HEK293 (cell line): ENCODE measurements at regions not wholly inside any gene's neighbourhood (a gene's known extent, or its start where the extent isn't known, plus 50 kb on each side); places are given as distances from the start of the nearest gene placed in this dataset.

ENCODE experiments used
- CTCF ChIA-PET: fragments of 350-600 bp; formaldehyde crosslinking; extraction: SDS; loops from one replicate; lab custom pipeline; 2021; ENCODE audit warnings: antibody characterized with exemption; lab: Yijun Ruan, JAX
- POLR2A ChIA-PET: fragments of 300-600 bp; formaldehyde crosslinking; extraction: SDS; loops from one replicate; lab custom pipeline; 2020; ENCODE audit warnings: antibody characterized with exemption, inconsistent platforms; lab: Yijun Ruan, JAX
- H3K27ac ChIP-seq: fragments of 200-500 bp; sonication (Bioruptor generic); 2 replicates; pipeline ENCODE4 v1.5.1; 2014; ENCODE audit warnings: low read depth, low read length, control low read depth, inconsistent platforms; ENCODE audit errors: extremely low read depth
- H3K36me3 ChIP-seq, 2 experiments: fragments of 200-500 bp in 1 of 2; sonication (Bioruptor generic) in 1 of 2; 1 replicate in 1 of 2; 2 replicates in 1 of 2; pipeline ENCODE4 v1.5.1; 2014 to 2017; ENCODE audit warnings: inconsistent platforms in 2 of 2, low read length in 2 of 2; ENCODE audit not compliant: control insufficient read depth in 2 of 2, insufficient read depth in 1 of 2
- H3K4me1 ChIP-seq: fragments of 200-500 bp; sonication (Bioruptor generic); 2 replicates; pipeline ENCODE4 v1.5.1; 2014; ENCODE audit warnings: mild to moderate bottlenecking, low read length, inconsistent platforms; ENCODE audit not compliant: control insufficient read depth, insufficient read depth
- H3K4me3 ChIP-seq: 2 replicates; pipeline ENCODE4 v1.5.1; 2011; ENCODE audit warnings: low read depth, mild to moderate bottlenecking, control low read depth, low read length, moderate library complexity
- H3K9me3 ChIP-seq: fragments of 200-500 bp; sonication (Bioruptor generic); 2 replicates; pipeline ENCODE4 v1.5.1; 2014; ENCODE audit warnings: low read depth, low read length, inconsistent platforms; ENCODE audit not compliant: control insufficient read depth, insufficient read depth
- KLF7 ChIP-seq: fragments of 450-650 bp; formaldehyde crosslinking; IDR thresholded peaks from 2 replicates; pipeline ENCODE4 v1.5.1; 2016; ENCODE audit warnings: missing biosample characterization, missing genetic modification characterization, borderline replicate concordance
- ZBTB20 ChIP-seq: fragments of 450-650 bp; formaldehyde crosslinking; IDR thresholded peaks from 2 replicates; pipeline ENCODE4 v1.5.1; 2016; ENCODE audit warnings: missing biosample characterization, missing genetic modification characterization
- ZIC2 ChIP-seq: fragments of 450-650 bp; formaldehyde crosslinking; IDR thresholded peaks from 2 replicates; pipeline ENCODE4 v1.5.1; 2016; ENCODE audit warnings: missing biosample characterization, missing genetic modification characterization
- ZNF121 ChIP-seq: fragments of 450-650 bp; formaldehyde crosslinking; IDR thresholded peaks from 2 replicates; pipeline ENCODE4 v1.5.1; 2016; ENCODE audit warnings: missing biosample characterization, missing genetic modification characterization
- ZNF175 ChIP-seq: fragments of 450-650 bp; formaldehyde crosslinking; IDR thresholded peaks from 2 replicates; pipeline ENCODE4 v1.5.1; 2016; ENCODE audit warnings: missing biosample characterization, missing genetic modification characterization
- ZNF202 ChIP-seq: fragments of 450-650 bp; formaldehyde crosslinking; IDR thresholded peaks from 2 replicates; pipeline ENCODE4 v1.5.1; 2016; ENCODE audit warnings: missing biosample characterization, missing genetic modification characterization, borderline replicate concordance
- ZNF292 ChIP-seq: fragments of 450-650 bp; formaldehyde crosslinking; IDR thresholded peaks from 2 replicates; pipeline ENCODE4 v1.5.1; 2016; ENCODE audit warnings: low read depth, missing biosample characterization, missing genetic modification characterization, borderline replicate concordance
- ZNF341 ChIP-seq: fragments of 450-650 bp; formaldehyde crosslinking; IDR thresholded peaks from 2 replicates; pipeline ENCODE4; 2016; ENCODE audit warnings: low read depth, missing biosample characterization, missing genetic modification characterization
- ZNF354C ChIP-seq: fragments of 450-650 bp; formaldehyde crosslinking; IDR thresholded peaks from 2 replicates; pipeline ENCODE4 v1.5.1; 2016; ENCODE audit warnings: missing biosample characterization, missing genetic modification characterization, low read depth, borderline replicate concordance
- ZNF423 ChIP-seq: fragments of 450-650 bp; formaldehyde crosslinking; IDR thresholded peaks from 2 replicates; pipeline ENCODE4 v1.5.1; 2016; ENCODE audit warnings: missing biosample characterization, missing genetic modification characterization
- ZNF521 ChIP-seq: fragments of 450-650 bp; formaldehyde crosslinking; IDR thresholded peaks from 2 replicates; pipeline ENCODE4 v1.5.1; 2017; ENCODE audit warnings: missing biosample characterization, mild to moderate bottlenecking, missing genetic modification characterization
- ZNF660 ChIP-seq: fragments of 450-650 bp; IDR thresholded peaks from 2 replicates; pipeline ENCODE4 v1.5.1; 2018; ENCODE audit warnings: missing biosample characterization, mild to moderate bottlenecking, missing genetic modification characterization
- ZNF670 ChIP-seq: fragments of 450-650 bp; formaldehyde crosslinking; IDR thresholded peaks from 2 replicates; pipeline ENCODE4 v1.5.1; 2016; ENCODE audit warnings: missing biosample characterization, missing genetic modification characterization, low read depth
- TF ChIP-seq, protein P1 (sequence below): fragments of 450-650 bp; formaldehyde crosslinking; IDR thresholded peaks from 2 replicates; pipeline ENCODE4 v1.5.1; 2016; ENCODE audit warnings: missing biosample characterization, missing genetic modification characterization, borderline replicate concordance
- TF ChIP-seq, protein P2 (sequence below): fragments of 450-650 bp; formaldehyde crosslinking; IDR thresholded peaks from 2 replicates; pipeline ENCODE4 v1.5.1; 2016; ENCODE audit warnings: missing biosample characterization, missing genetic modification characterization
- TF ChIP-seq, protein P3 (sequence below): fragments of 450-650 bp; formaldehyde crosslinking; IDR thresholded peaks from 2 replicates; pipeline ENCODE4 v1.5.1; 2016; ENCODE audit warnings: missing biosample characterization, missing genetic modification characterization, borderline replicate concordance
- TF ChIP-seq, protein P4 (sequence below): fragments of 450-650 bp; formaldehyde crosslinking; conservative IDR thresholded peaks from 2 replicates; pipeline ENCODE4 v1.5.1; 2016; ENCODE audit warnings: low read depth, missing biosample characterization, missing genetic modification characterization
- TF ChIP-seq, protein P5 (sequence below): fragments of 450-650 bp; formaldehyde crosslinking; IDR thresholded peaks from 2 replicates; pipeline ENCODE4 v1.5.1; 2016; ENCODE audit warnings: missing biosample characterization, missing genetic modification characterization

DNA sequence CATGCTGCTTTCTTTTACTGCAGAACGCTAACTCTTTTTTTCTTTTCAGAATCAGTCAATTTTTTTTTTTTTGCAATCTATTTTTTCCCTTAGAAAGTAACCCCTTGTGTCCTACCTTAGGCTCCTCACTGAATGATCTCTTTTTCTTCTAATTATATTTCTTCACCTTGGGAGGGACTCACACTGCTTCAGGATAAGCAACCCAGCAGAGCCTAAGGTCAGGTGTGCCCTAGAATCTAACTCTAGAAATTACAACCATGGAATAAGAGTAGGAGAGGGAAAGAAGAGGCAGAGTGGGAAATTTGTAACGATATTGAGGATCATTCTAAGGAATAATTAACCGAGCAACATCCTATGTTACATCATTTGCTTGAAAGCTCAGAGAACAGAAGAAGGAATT lies 564.0 kb upstream of the MEF2C start:
- ChIA-PET CTCF (interaction anchor here (0.7 kb wide), 1 partner anchor 502 kb away, joined by 3 read pairs; no protein-coding TSS in a partner anchor), POLR2A (no interaction called here)
- H3K9me3 ChIP-seq: no peaks in the 10 kb centered on the region
- H3K27ac ChIP-seq: no peak overlapping the region
- H3K4me3 ChIP-seq: no peak overlapping the region
- no peaks in the 10 kb centered on the region for H3K4me1 ChIP-seq
- TF ChIP-seq, protein P1, sequence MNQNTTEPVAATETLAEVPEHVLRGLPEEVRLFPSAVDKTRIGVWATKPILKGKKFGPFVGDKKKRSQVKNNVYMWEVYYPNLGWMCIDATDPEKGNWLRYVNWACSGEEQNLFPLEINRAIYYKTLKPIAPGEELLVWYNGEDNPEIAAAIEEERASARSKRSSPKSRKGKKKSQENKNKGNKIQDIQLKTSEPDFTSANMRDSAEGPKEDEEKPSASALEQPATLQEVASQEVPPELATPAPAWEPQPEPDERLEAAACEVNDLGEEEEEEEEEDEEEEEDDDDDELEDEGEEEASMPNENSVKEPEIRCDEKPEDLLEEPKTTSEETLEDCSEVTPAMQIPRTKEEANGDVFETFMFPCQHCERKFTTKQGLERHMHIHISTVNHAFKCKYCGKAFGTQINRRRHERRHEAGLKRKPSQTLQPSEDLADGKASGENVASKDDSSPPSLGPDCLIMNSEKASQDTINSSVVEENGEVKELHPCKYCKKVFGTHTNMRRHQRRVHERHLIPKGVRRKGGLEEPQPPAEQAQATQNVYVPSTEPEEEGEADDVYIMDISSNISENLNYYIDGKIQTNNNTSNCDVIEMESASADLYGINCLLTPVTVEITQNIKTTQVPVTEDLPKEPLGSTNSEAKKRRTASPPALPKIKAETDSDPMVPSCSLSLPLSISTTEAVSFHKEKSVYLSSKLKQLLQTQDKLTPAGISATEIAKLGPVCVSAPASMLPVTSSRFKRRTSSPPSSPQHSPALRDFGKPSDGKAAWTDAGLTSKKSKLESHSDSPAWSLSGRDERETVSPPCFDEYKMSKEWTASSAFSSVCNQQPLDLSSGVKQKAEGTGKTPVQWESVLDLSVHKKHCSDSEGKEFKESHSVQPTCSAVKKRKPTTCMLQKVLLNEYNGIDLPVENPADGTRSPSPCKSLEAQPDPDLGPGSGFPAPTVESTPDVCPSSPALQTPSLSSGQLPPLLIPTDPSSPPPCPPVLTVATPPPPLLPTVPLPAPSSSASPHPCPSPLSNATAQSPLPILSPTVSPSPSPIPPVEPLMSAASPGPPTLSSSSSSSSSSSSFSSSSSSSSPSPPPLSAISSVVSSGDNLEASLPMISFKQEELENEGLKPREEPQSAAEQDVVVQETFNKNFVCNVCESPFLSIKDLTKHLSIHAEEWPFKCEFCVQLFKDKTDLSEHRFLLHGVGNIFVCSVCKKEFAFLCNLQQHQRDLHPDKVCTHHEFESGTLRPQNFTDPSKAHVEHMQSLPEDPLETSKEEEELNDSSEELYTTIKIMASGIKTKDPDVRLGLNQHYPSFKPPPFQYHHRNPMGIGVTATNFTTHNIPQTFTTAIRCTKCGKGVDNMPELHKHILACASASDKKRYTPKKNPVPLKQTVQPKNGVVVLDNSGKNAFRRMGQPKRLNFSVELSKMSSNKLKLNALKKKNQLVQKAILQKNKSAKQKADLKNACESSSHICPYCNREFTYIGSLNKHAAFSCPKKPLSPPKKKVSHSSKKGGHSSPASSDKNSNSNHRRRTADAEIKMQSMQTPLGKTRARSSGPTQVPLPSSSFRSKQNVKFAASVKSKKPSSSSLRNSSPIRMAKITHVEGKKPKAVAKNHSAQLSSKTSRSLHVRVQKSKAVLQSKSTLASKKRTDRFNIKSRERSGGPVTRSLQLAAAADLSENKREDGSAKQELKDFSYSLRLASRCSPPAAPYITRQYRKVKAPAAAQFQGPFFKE (tag by site-specific recombination): no peak
- TF ChIP-seq ZNF292 (tag by site-specific recombination) (no peak), ZNF121 (no peak), ZNF354C (tag by site-specific recombination) (no peak), ZNF660 (tag by site-specific recombination) (no peak), ZNF423 (tag by site-specific recombination) (no peak), ZNF521 (tag by site-specific recombination) (no peak), ZNF202 (tag by site-specific recombination) (no peak), ZBTB20 (tag by site-specific recombination) (no peak), ZNF175 (tag by site-specific recombination) (no peak), ZNF341 (tag by site-specific recombination) (no peak), ZNF670 (tag by site-specific recombination) (no peak), ZIC2 (no peak), KLF7 (tag by site-specific recombination) (no peak)
- TF ChIP-seq, protein P2, sequence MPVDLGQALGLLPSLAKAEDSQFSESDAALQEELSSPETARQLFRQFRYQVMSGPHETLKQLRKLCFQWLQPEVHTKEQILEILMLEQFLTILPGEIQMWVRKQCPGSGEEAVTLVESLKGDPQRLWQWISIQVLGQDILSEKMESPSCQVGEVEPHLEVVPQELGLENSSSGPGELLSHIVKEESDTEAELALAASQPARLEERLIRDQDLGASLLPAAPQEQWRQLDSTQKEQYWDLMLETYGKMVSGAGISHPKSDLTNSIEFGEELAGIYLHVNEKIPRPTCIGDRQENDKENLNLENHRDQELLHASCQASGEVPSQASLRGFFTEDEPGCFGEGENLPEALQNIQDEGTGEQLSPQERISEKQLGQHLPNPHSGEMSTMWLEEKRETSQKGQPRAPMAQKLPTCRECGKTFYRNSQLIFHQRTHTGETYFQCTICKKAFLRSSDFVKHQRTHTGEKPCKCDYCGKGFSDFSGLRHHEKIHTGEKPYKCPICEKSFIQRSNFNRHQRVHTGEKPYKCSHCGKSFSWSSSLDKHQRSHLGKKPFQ (tag by site-specific recombination): no peak
- TF ChIP-seq, protein P3, sequence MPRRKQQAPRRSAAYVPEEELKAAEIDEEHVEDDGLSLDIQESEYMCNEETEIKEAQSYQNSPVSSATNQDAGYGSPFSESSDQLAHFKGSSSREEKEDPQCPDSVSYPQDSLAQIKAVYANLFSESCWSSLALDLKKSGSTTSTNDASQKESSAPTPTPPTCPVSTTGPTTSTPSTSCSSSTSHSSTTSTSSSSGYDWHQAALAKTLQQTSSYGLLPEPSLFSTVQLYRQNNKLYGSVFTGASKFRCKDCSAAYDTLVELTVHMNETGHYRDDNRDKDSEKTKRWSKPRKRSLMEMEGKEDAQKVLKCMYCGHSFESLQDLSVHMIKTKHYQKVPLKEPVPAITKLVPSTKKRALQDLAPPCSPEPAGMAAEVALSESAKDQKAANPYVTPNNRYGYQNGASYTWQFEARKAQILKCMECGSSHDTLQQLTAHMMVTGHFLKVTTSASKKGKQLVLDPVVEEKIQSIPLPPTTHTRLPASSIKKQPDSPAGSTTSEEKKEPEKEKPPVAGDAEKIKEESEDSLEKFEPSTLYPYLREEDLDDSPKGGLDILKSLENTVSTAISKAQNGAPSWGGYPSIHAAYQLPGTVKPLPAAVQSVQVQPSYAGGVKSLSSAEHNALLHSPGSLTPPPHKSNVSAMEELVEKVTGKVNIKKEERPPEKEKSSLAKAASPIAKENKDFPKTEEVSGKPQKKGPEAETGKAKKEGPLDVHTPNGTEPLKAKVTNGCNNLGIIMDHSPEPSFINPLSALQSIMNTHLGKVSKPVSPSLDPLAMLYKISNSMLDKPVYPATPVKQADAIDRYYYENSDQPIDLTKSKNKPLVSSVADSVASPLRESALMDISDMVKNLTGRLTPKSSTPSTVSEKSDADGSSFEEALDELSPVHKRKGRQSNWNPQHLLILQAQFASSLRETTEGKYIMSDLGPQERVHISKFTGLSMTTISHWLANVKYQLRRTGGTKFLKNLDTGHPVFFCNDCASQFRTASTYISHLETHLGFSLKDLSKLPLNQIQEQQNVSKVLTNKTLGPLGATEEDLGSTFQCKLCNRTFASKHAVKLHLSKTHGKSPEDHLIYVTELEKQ (tag by site-specific recombination): no peak
- TF ChIP-seq, protein P4, sequence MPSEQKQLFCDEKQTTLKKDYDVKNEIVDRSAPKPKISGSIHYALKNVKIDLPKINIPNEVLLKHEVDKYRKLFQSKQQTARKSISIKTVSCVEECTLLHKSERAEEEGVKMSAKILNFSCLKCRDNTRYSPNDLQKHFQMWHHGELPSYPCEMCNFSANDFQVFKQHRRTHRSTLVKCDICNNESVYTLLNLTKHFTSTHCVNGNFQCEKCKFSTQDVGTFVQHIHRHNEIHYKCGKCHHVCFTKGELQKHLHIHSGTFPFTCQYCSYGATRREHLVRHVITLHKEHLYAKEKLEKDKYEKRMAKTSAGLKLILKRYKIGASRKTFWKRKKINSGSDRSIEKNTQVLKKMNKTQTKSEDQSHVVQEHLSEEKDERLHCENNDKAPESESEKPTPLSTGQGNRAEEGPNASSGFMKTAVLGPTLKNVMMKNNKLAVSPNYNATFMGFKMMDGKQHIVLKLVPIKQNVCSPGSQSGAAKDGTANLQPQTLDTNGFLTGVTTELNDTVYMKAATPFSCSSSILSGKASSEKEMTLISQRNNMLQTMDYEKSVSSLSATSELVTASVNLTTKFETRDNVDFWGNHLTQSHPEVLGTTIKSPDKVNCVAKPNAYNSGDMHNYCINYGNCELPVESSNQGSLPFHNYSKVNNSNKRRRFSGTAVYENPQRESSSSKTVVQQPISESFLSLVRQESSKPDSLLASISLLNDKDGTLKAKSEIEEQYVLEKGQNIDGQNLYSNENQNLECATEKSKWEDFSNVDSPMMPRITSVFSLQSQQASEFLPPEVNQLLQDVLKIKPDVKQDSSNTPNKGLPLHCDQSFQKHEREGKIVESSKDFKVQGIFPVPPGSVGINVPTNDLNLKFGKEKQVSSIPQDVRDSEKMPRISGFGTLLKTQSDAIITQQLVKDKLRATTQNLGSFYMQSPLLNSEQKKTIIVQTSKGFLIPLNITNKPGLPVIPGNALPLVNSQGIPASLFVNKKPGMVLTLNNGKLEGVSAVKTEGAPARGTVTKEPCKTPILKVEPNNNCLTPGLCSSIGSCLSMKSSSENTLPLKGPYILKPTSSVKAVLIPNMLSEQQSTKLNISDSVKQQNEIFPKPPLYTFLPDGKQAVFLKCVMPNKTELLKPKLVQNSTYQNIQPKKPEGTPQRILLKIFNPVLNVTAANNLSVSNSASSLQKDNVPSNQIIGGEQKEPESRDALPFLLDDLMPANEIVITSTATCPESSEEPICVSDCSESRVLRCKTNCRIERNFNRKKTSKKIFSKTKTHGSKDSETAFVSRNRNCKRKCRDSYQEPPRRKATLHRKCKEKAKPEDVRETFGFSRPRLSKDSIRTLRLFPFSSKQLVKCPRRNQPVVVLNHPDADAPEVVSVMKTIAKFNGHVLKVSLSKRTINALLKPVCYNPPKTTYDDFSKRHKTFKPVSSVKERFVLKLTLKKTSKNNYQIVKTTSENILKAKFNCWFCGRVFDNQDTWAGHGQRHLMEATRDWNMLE (tag by site-specific recombination): no peak
- TF ChIP-seq, protein P5, sequence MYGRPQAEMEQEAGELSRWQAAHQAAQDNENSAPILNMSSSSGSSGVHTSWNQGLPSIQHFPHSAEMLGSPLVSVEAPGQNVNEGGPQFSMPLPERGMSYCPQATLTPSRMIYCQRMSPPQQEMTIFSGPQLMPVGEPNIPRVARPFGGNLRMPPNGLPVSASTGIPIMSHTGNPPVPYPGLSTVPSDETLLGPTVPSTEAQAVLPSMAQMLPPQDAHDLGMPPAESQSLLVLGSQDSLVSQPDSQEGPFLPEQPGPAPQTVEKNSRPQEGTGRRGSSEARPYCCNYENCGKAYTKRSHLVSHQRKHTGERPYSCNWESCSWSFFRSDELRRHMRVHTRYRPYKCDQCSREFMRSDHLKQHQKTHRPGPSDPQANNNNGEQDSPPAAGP (tag by site-specific recombination): no peak
- TF ChIP-seq, all 188 proteins: peak for 0
- no peaks in the 10 kb centered on the region for H3K36me3 ChIP-seq
